Lung (tissue), 11 donors: ENCODE measurements at regions not wholly inside any gene's neighbourhood (a gene's known extent, or its start where the extent isn't known, plus 50 kb on each side); places are given as distances from the start of the nearest gene placed in this dataset.

ENCODE experiments used
- ATAC-seq: fragments of 200-7000 bp; cut with Tn5 transposase; one replicate; pipeline ENCODE4 v1.9.1; 2020; ENCODE audit warnings: moderate number of reproducible peaks; ENCODE audit not compliant: insufficient read depth, low FRiP score
- DNase-seq, 3 donors: peaks; one replicate each; pipeline ENCODE4 v3.0.0-alpha.2; 2013 to 2017
- H3K27ac ChIP-seq, 2 donors: one replicate each; pipeline ENCODE4 v1.5.1; 2013; ENCODE audit warnings: mild to moderate bottlenecking in 2 of 2, moderate library complexity in 2 of 2, control low read depth in 1 of 2, inconsistent platforms in 1 of 2, low read depth in 1 of 2, low read length in 1 of 2
- H3K27me3 ChIP-seq, 3 donors: one replicate each; pipeline ENCODE4 v1.5.1; 2013; ENCODE audit warnings: low read length in 2 of 3; ENCODE audit not compliant: control insufficient read depth in 3 of 3, insufficient read depth in 3 of 3
- H3K36me3 ChIP-seq, 4 donors: one replicate each; pipeline ENCODE4 v1.5.1; 2013; ENCODE audit warnings: low read length in 4 of 4, mild to moderate bottlenecking in 1 of 4, moderate library complexity in 1 of 4; ENCODE audit not compliant: control insufficient read depth in 4 of 4, insufficient read depth in 4 of 4
- H3K4me1 ChIP-seq, 5 donors: one replicate each; pipeline ENCODE4 v1.5.1; 2013; ENCODE audit warnings: low read length in 5 of 5, mild to moderate bottlenecking in 2 of 5, moderate library complexity in 1 of 5; ENCODE audit not compliant: control insufficient read depth in 5 of 5, insufficient read depth in 5 of 5
- H3K4me3 ChIP-seq: one replicate; pipeline ENCODE4 v1.5.1; 2013; ENCODE audit warnings: mild to moderate bottlenecking, control low read depth, moderate library complexity
- H3K9ac ChIP-seq, 2 donors: one replicate each; pipeline ENCODE4 v1.5.1; 2013; ENCODE audit warnings: low read length in 2 of 2, control low read depth in 1 of 2; ENCODE audit not compliant: insufficient read depth in 1 of 2
- H3K9me3 ChIP-seq, 4 donors: one replicate each; pipeline ENCODE4 v1.5.1; 2013; ENCODE audit warnings: low read length in 3 of 4, mild to moderate bottlenecking in 1 of 4, moderate library complexity in 1 of 4; ENCODE audit not compliant: control insufficient read depth in 4 of 4, insufficient read depth in 3 of 4
- CTCF ChIP-seq: IDR thresholded peaks from 2 replicates; pipeline ENCODE4 v1.5.1; 2012; ENCODE audit warnings: mild to moderate bottlenecking; ENCODE audit errors: control extremely low read depth, extremely low read depth
- WGBS, 2 donors: extraction: QIAGEN DNeasy Blood & Tissue Kit; methylation state at CpG; one replicate each; pipeline ENCODE4 v1.1.7; 2013; 5-methylcytosine and 5-hydroxymethylcytosine counted together
- donor health status: control.
- donor health status: control.
- donor health status: Bipolar disorder and iron deficiency.
- donor health status: healthy.
- donor health status: DM: yes; HTN: yes; CAD: no.

DNA sequence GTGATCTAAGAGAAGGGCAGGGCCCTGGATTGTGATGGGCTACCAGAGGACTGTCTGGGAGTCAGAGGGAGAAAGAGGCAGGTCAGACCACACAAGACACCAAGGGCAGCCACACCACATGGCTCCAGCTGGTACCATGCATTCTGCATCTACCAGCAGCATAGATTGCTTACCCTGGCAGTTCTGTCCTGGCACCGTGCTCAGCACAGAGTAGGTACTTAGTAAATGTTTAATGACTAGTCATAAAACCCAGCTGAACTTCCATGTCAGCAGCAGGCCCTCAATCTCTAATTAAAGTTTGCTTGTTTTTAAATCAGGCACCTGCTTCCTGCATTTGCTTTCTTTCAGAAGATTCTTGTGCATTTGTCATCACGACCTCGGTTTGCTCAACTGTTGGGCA, 77.3 kb upstream of the ATP2B2 start:
- ATAC-seq (no peak), DNase-seq (no peak)
- Histone ChIP-seq H3K36me3 (no peaks in the 10 kb centered on the region), H3K27ac (no peak overlapping the region), H3K4me1 (no peaks in the 10 kb centered on the region), H3K9me3 (peaks cover 0 to 2% (median 0%) of the 10 kb centered on the region in 4 donors), H3K27me3 (peaks cover 0 to 12% (median 0%) of the 10 kb centered on the region in 3 donors), H3K9ac (no peak overlapping the region), H3K4me3 (no peak overlapping the region)
- WGBS, 2 donors: 73 to 74% methylated on average over 3 of the region's 3 CpGs
- no peak for TF ChIP-seq CTCF

DNA sequence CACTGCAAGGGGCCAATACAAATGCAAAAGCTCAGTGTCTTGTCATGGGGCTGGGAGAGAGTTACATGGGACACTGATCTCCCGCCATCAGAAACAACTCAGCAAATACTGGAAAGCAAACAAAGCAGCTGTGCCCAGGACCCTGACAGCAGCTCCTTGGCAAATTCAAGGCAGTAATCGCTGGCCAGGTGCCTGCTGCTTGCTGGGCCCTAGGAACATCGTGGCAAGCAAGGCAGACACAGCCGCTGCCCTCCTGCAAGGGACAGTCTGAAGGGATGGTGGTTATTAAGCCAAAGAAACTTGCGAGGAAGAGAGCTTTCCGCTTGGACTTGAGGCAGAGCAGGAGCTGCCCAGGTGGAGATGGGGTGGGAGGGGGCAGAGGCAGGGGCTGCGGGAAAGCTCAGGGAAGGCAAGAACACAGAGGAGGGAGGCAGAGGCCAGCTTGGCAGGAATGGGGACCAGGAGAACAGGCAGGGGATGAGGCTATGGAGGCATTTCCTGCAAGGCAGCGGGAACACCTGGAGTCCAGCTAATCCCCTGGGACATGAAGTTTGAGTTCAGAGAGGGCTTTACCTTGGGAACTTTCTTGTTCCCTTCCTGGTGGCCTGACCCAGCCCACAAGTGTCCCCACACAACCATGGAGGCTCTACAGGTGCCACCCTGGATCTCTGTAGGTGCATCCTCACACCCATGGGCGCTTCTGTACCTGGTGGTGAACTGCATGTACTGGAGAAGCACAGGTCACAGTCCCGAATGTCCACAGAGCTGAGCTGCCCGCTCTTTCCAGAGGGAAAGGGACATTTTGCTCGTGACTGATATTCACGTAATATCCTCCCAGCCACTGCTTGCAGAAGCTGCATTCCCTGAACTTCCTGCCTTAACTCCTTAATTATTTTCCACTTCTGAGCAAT, 78.7 kb upstream of the ATP2B2 start:
- no peak for DNase-seq
- Histone ChIP-seq H3K4me1 (no peaks in the 10 kb centered on the region), H3K9ac (no peak overlapping the region), H3K27me3 (peaks cover 0 to 15% (median 0%) of the 10 kb centered on the region in 3 donors), H3K9me3 (peaks cover 0 to 4% (median 0%) of the 10 kb centered on the region in 4 donors), H3K27ac (no peak overlapping the region), H3K4me3 (no peak overlapping the region), H3K36me3 (no peaks in the 10 kb centered on the region)
- TF ChIP-seq CTCF: no peak
- WGBS, 2 donors: 59 to 65% methylated on average over 13 of the region's 13 CpGs
- no peak for ATAC-seq

DNA sequence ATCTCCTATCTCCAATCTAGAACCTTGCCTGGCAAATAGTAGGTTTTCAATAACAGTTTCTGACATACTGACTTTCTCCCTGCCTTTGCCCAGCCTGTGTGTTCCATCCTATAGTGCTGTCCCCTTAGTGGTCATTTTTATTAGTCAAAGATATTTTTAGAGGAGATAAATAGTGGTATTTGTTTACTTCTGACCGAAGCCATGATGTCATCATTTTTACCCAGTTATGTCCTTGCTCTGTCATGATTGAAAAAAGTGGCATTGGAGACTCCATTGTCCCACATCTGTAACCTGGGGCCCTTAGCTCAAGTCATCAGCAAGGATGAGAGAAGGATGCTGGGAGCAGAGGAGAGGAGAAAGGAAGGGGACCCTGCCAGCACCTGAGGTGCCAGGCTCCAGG, 80.6 kb upstream of the ATP2B2 start:
- WGBS, 2 donors: 57 to 69% methylated on average over 1 of the region's 1 CpG
- no peaks in the 10 kb centered on the region for H3K4me1 ChIP-seq
- no peak overlapping the region for H3K27ac ChIP-seq

More for the DNA sequence above, 80.6 kb upstream of the ATP2B2 start:
- Histone ChIP-seq H3K36me3 (no peaks in the 10 kb centered on the region), H3K9ac (no peak overlapping the region), H3K9me3 (peaks cover 0 to 9% (median 0%) of the 10 kb centered on the region in 4 donors), H3K4me3 (no peak overlapping the region), H3K27me3 (peaks cover 0 to 19% (median 0%) of the 10 kb centered on the region in 3 donors)
- ATAC-seq (no peak), DNase-seq (no peak)
- TF ChIP-seq CTCF: no peak
